ENCODE measurements at regions not wholly inside any gene's neighbourhood (a gene's known extent, or its start where the extent isn't known, plus 50 kb on each side); places are given as distances from the start of the nearest gene placed in this dataset.

- H3K4me2 ChIP-seq (ENCODE audit: insufficient read depth, low read length) = no peak overlapping the region
- H4K20me1 ChIP-seq (replicated peaks; ENCODE audit: control insufficient read depth, extremely low read depth, insufficient read depth, low read length) = no peaks in the 10 kb centered on the region
- ChIA-PET POLR2A (no interaction called here), CTCF (no interaction called here)
- no peak for FAIRE-seq
- H2AFZ ChIP-seq (ENCODE audit: low read depth, low read length) = no peak overlapping the region
- no peak for DNase-seq (ENCODE audit: low read depth, low spot score)
- no peak overlapping the region for H3K9ac ChIP-seq (replicated peaks; ENCODE audit: extremely low read depth, insufficient read depth, low read length)
- H3K4me3 ChIP-seq (replicated peaks in 1 of 3; ENCODE audit: insufficient read depth in 1 of 3, low read depth in 1 of 3, low read length in 3 of 3) = no peak overlapping the region
- dilution Hi-C loops (cut with MboI; ENCODE audit: extremely low pct_ligation_motif_present, low sequenced_read_pairs) (no loop called here), intact Hi-C loops (cut with micrococcal nuclease) (no loop called here)
- no peak for TF ChIP-seq MYC (IDR thresholded peaks at IDR 0.05; ENCODE audit: low read depth, low read length)
- TF ChIP-seq JUN (IDR thresholded peaks at IDR 0.05; ENCODE audit: borderline replicate concordance, insufficient read depth, insufficient read length, low read depth) = no peak
- no peak for TF ChIP-seq GATA2 (IDR thresholded peaks at IDR 0.05; ENCODE audit: insufficient read depth, insufficient read length, low read depth, low read length)
- no peak for TF ChIP-seq POLR2AphosphoS5 (IDR thresholded peaks at IDR 0.05; ENCODE audit: insufficient read depth, low read depth, low read length)
- TF ChIP-seq POLR2A (IDR thresholded peaks at IDR 0.05; ENCODE audit: low read depth, low read length) = no peak
- no peak for TF ChIP-seq EZH2 (IDR thresholded peaks at IDR 0.05; ENCODE audit: borderline replicate concordance, low read depth, low read length, severe bottlenecking)
- TF ChIP-seq CTCF (IDR thresholded peaks at IDR 0.05; ENCODE audit: extremely low read depth in 1 of 2, insufficient read depth in 1 of 2, low read depth in 1 of 2, low read length in 2 of 2) = no peak
- TF ChIP-seq FOS (IDR thresholded peaks at IDR 0.05; ENCODE audit: borderline replicate concordance, insufficient read depth, low read length) = no peak
- TF ChIP-seq MAX (IDR thresholded peaks at IDR 0.05; ENCODE audit: insufficient read depth, insufficient read length) = no peak
- no peaks in the 10 kb centered on the region for H3K36me3 ChIP-seq (ENCODE audit: control insufficient read depth in 2 of 2, extremely low read depth in 1 of 2, insufficient read depth in 2 of 2, low read length in 2 of 2)
- no peaks in the 10 kb centered on the region for H3K4me1 ChIP-seq (ENCODE audit: control insufficient read depth, extremely low read depth, insufficient read depth, low read length)
- peaks cover 0 to 2% of the 10 kb centered on the region in 2 experiments for H3K27me3 ChIP-seq (ENCODE audit: control insufficient read depth in 2 of 2, insufficient read depth in 2 of 2, low read length in 2 of 2)
- H3K9me3 ChIP-seq (replicated peaks; ENCODE audit: control insufficient read depth, insufficient read depth, low read length) = no peaks in the 10 kb centered on the region
- no peaks in the 10 kb centered on the region for H3K9me1 ChIP-seq (replicated peaks; ENCODE audit: control insufficient read depth, extremely low read depth, insufficient read depth, low read length)
- no TSS peak for BruUV-seq (replicated peaks)
- no peak overlapping the region for H3K27ac ChIP-seq (ENCODE audit: insufficient read depth, low read depth, low read length)
- no peaks in the 10 kb centered on the region for H3K79me2 ChIP-seq (ENCODE audit: control insufficient read depth, insufficient read depth, low read length)
Observed at GRCh38 chr9:134253606-134254205, 72.5 kb upstream of the RXRA start.

All from endothelial cell of umbilical vein (primary cell).